Smooth muscle cell (in vitro differentiated cells): ENCODE measurements at regions not wholly inside any gene's neighbourhood (a gene's known extent, or its start where the extent isn't known, plus 50 kb on each side); places are given as distances from the start of the nearest gene placed in this dataset.

Source experiments
- DNase-seq: peaks from one replicate; lab custom pipeline; 2025; ENCODE audit not compliant: unreplicated experiment; lab: John Stamatoyannopoulos, UW
- H2AFZ ChIP-seq: fragments of 200-600 bp; sonication (generic); 2 replicates; pipeline ENCODE4 v1.6.0; 2016; ENCODE audit warnings: antibody characterized with exemption, low read depth, mild to moderate bottlenecking
- H3F3A ChIP-seq: fragments of 200-600 bp; sonication (generic); 2 replicates; pipeline ENCODE4 v1.6.0; 2017; ENCODE audit warnings: antibody characterized with exemption, low read depth
- H3K27ac ChIP-seq: fragments of 200-600 bp; sonication (generic); 2 replicates; pipeline ENCODE4 v1.5.1; 2016; ENCODE audit warnings: low read depth, mild to moderate bottlenecking
- H3K27me3 ChIP-seq: fragments of 200-600 bp; sonication (generic); 2 replicates; pipeline ENCODE4 v1.6.1; 2016; ENCODE audit warnings: low read depth, mild to moderate bottlenecking
- H3K36me3 ChIP-seq: fragments of 200-600 bp; sonication (generic); 2 replicates; pipeline ENCODE4 v1.5.1; 2016; ENCODE audit warnings: low read depth
- H3K4me1 ChIP-seq: fragments of 200-600 bp; sonication (generic); 2 replicates; pipeline ENCODE4 v1.5.1; 2016; ENCODE audit warnings: low read depth
- H3K4me2 ChIP-seq: fragments of 200-600 bp; sonication (generic); 2 replicates; pipeline ENCODE4 v1.6.0; 2016; ENCODE audit warnings: mild to moderate bottlenecking
- H3K4me3 ChIP-seq: fragments of 200-600 bp; sonication (generic); 2 replicates; pipeline ENCODE4 v1.5.1; 2016; ENCODE audit warnings: mild to moderate bottlenecking
- H3K79me2 ChIP-seq: fragments of 200-600 bp; sonication (generic); 2 replicates; pipeline ENCODE4 v1.6.0; 2016; ENCODE audit warnings: low read depth, mild to moderate bottlenecking
- H3K9ac ChIP-seq: fragments of 200-600 bp; sonication (generic); 2 replicates; pipeline ENCODE4 v1.6.0; 2016; ENCODE audit warnings: low read depth
- H3K9me3 ChIP-seq: fragments of 200-600 bp; sonication (generic); replicated peaks from 2 replicates; pipeline ENCODE4 v1.5.1; 2016; ENCODE audit warnings: low read depth
- H4K20me1 ChIP-seq: fragments of 200-600 bp; sonication (generic); 2 replicates; pipeline ENCODE4 v1.6.0; 2016; ENCODE audit warnings: low read depth
- CTCF ChIP-seq: fragments of 200-600 bp; sonication (generic); IDR thresholded peaks from 2 replicates; pipeline ENCODE4 v1.5.1; 2017; ENCODE audit warnings: borderline replicate concordance, mild to moderate bottlenecking, antibody characterized with exemption; ENCODE audit not compliant: insufficient read depth, poor library complexity, severe bottlenecking
- WGBS: methylation state at CpG from one replicate; pipeline ENCODE4 v1.1.7; 2016; ENCODE audit warnings: low lambda C conversion rate; 5-methylcytosine and 5-hydroxymethylcytosine counted together

- Histone ChIP-seq H3K36me3 (no peaks in the 10 kb centered on the region), H3K4me3 (no peak overlapping the region), H3K79me2 (no peaks in the 10 kb centered on the region), H3K9me3 (no peaks in the 10 kb centered on the region), H3K27me3 (no peaks in the 10 kb centered on the region), H3K4me1 (no peaks in the 10 kb centered on the region), H3K9ac (no peak overlapping the region), H4K20me1 (no peaks in the 10 kb centered on the region), H3K27ac (no peak overlapping the region), H3F3A (no peaks in the 10 kb centered on the region), H2AFZ (no peak overlapping the region), H3K4me2 (peak overlapping the region; percentile 73)
- TF ChIP-seq CTCF, result no peak
- 23% methylated on average over 12 of the region's 19 CpGs for WGBS
- no peak for DNase-seq
Observed at GRCh38 chr2:121075641-121076497, 209.1 kb downstream of the TFCP2L1 start.

DNA sequence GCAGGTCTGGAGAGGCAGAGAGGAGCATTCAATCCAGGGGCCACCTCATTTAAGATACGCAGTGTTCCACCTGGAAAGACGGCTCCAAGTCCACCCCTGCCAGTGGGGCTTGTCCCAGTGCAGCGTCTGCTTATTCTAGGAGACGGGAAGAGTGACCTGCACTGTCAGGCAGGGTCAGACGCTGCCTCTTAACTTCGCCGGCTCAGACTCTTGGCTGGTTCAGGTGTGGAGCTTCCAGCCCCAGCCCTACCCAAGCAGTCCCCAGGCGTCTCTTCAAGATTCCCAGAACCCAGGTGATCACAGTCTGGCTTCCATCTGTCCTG, 208.5 kb downstream of the TFCP2L1 start:
- H3K4me2 ChIP-seq, result no peak overlapping the region
- no peak overlapping the region for H3K27ac ChIP-seq
- WGBS, result 25% methylated on average over 8 of the region's 8 CpGs
- TF ChIP-seq CTCF, result no peak
- H3K9ac ChIP-seq, result no peak overlapping the region
- H3F3A ChIP-seq, result no peaks in the 10 kb centered on the region
- no peaks in the 10 kb centered on the region for H3K79me2 ChIP-seq
- H3K27me3 ChIP-seq, result no peaks in the 10 kb centered on the region
- no peaks in the 10 kb centered on the region for H3K36me3 ChIP-seq
- DNase-seq, result no peak
- no peaks in the 10 kb centered on the region for H4K20me1 ChIP-seq
- H3K4me1 ChIP-seq, result no peaks in the 10 kb centered on the region
- H2AFZ ChIP-seq, result no peak overlapping the region
- no peaks in the 10 kb centered on the region for H3K9me3 ChIP-seq
- H3K4me3 ChIP-seq, result no peak overlapping the region

DNA sequence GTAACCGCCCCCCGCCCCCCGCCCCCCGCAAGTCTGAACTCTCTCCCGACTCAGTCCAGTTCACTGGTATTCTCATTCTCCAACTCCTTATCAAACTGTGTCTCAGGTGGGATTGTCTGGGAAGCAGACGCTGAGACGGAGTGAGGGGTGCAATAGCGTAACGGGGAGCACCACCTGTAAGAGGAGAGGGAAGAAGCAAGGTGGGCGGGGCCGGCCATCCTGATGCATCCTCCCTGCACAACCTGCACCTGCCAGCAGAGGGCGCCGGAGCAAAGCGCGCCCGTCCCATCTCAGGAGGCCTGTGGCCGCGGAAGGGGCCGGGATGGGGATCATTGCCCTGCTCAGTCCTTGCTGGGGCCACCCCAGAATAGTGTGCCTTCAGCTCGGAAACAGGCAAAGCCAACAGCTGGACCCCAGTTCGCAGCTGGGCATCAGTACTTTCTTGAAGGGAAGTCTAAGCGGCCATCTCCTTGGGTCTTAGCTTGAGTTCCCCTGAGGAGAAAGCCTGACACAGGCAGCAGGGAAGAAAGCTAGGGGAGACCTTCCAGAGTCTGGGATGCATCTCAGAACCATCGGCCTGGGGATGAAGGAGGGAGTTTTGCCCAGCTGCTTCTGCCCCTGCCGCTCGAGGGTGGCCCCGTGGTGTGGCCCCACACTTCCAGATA, 208.0 kb downstream of the TFCP2L1 start:
- Histone ChIP-seq H3K27me3 (no peaks in the 10 kb centered on the region), H3K9me3 (no peaks in the 10 kb centered on the region), H2AFZ (no peak overlapping the region), H3K36me3 (no peaks in the 10 kb centered on the region), H3K9ac (no peak overlapping the region), H3K4me3 (no peak overlapping the region), H3K4me1 (no peaks in the 10 kb centered on the region), H3K4me2 (no peak overlapping the region), H4K20me1 (no peaks in the 10 kb centered on the region), H3K27ac (no peak overlapping the region), H3F3A (no peaks in the 10 kb centered on the region), H3K79me2 (no peaks in the 10 kb centered on the region)
- 26% methylated on average over 26 of the region's 26 CpGs for WGBS
- DNase-seq, result peak; percentile 22
- TF ChIP-seq CTCF, result peak; percentile 92
